ENCODE measurements at regions not wholly inside any gene's neighbourhood (a gene's known extent, or its start where the extent isn't known, plus 50 kb on each side); places are given as distances from the start of the nearest gene placed in this dataset.

- TF ChIP-seq, protein P1, sequence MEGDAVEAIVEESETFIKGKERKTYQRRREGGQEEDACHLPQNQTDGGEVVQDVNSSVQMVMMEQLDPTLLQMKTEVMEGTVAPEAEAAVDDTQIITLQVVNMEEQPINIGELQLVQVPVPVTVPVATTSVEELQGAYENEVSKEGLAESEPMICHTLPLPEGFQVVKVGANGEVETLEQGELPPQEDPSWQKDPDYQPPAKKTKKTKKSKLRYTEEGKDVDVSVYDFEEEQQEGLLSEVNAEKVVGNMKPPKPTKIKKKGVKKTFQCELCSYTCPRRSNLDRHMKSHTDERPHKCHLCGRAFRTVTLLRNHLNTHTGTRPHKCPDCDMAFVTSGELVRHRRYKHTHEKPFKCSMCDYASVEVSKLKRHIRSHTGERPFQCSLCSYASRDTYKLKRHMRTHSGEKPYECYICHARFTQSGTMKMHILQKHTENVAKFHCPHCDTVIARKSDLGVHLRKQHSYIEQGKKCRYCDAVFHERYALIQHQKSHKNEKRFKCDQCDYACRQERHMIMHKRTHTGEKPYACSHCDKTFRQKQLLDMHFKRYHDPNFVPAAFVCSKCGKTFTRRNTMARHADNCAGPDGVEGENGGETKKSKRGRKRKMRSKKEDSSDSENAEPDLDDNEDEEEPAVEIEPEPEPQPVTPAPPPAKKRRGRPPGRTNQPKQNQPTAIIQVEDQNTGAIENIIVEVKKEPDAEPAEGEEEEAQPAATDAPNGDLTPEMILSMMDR (IDR thresholded peaks at IDR 0.05 in 8 of 11, conservative IDR thresholded peaks at IDR 0.05 in 3 of 11): no peak
- TF ChIP-seq POLR2A (IDR thresholded peaks at IDR 0.05): no peak
These were observed 105.7 kb upstream of the TEX51 start for GRCh38 chr2:126792993-126793392.
